GM10266 (cell line): ENCODE measurements at regions not wholly inside any gene's neighbourhood (a gene's known extent, or its start where the extent isn't known, plus 50 kb on each side); places are given as distances from the start of the nearest gene placed in this dataset.

Experiments
- DNase-seq: peaks from one replicate; pipeline ENCODE4 v3.0.0; 2012; ENCODE audit errors: extremely low spot score
- TF ChIP-seq, protein P1 (sequence below): IDR thresholded peaks from 2 replicates; pipeline ENCODE4 v1.5.1; 2012; ENCODE audit warnings: mild to moderate bottlenecking, low read depth; ENCODE audit not compliant: control insufficient read depth, insufficient read depth; ENCODE audit errors: missing control alignments

- TF ChIP-seq, protein P1, sequence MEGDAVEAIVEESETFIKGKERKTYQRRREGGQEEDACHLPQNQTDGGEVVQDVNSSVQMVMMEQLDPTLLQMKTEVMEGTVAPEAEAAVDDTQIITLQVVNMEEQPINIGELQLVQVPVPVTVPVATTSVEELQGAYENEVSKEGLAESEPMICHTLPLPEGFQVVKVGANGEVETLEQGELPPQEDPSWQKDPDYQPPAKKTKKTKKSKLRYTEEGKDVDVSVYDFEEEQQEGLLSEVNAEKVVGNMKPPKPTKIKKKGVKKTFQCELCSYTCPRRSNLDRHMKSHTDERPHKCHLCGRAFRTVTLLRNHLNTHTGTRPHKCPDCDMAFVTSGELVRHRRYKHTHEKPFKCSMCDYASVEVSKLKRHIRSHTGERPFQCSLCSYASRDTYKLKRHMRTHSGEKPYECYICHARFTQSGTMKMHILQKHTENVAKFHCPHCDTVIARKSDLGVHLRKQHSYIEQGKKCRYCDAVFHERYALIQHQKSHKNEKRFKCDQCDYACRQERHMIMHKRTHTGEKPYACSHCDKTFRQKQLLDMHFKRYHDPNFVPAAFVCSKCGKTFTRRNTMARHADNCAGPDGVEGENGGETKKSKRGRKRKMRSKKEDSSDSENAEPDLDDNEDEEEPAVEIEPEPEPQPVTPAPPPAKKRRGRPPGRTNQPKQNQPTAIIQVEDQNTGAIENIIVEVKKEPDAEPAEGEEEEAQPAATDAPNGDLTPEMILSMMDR: no peak
- no peak for DNase-seq
Measured at GRCh38 chr17:77615703-77616253, 342.7 kb upstream of the TNRC6C start.

GRCh38 chr17:77616254-77616731, 342.2 kb upstream of the TNRC6C start:
- DNase-seq: no peak
- TF ChIP-seq, protein P1: no peak

DNA sequence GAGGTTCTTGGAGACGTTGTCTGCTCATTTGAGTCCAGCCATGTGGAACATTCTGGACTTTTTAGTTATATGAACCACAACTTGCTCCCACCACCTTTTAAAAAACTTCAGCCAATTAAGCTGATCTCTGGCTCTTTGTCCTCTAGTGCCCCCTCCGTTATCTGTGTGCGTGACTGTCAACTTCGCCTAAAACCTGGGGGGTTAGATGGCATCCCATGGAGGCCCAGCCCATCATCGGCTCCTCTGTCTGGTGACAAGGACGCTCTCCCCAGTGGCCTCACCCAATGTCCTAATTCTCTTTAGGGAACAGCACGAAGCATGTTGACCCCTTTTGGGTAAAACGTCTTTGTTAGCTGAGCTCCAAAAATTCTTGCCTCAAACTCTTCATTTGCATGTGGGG, 341.0 kb upstream of the TNRC6C start:
- DNase-seq: no peak
- TF ChIP-seq, protein P1: no peak

DNA sequence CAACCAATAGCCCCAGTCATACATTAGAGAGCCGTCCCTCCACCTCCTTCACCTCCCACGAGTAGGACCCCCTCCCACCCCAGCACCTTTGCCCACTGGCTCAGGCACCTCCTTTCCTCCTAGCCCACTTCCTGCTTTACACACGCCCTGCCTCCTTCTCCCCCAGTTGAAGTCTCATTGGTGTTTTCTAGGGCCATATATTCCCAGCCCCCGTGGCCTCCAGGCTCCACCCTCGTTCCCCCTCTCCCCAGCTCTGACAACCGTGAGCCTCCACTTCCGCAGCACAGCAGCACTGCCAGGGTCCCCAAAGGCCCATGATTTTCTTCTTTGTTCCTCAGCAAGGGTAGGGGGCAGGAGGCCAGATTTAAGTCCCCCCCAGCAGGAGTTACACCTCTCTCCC, 340.3 kb upstream of the TNRC6C start:
- TF ChIP-seq, protein P1: no peak

DNA sequence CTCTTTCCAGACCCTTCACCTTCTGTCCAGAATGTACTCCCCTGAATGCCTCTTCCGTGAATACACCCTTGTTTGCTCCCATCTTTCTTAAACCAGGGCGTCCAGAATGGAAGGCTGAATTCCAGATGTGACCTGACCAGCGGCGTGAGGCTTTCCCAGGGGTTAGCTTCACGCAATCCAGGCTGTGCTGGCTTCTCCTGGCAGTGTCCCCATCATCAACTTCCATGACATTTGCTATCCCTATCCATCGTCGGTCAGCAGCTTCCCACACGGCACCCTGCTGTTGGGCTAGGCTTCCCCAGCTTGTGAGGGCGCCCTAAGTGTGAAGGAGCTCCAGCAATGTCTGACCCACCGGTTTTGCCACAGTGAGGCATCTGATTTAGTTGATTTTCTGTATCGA, 339.8 kb upstream of the TNRC6C start:
- DNase-seq: no peak
- TF ChIP-seq, protein P1: no peak

More for the DNA sequence above, 340.3 kb upstream of the TNRC6C start:
- DNase-seq: no peak

- TF ChIP-seq, protein P1: no peak
- DNase-seq: no peak
Measured at GRCh38 chr17:77619326-77619725, 339.2 kb upstream of the TNRC6C start.

- TF ChIP-seq, protein P1: no peak
- no peak for DNase-seq
Measured at GRCh38 chr17:77619851-77620250, 338.7 kb upstream of the TNRC6C start.
